ENCODE measurements at regions not wholly inside any gene's neighbourhood (a gene's known extent, or its start where the extent isn't known, plus 50 kb on each side); places are given as distances from the start of the nearest gene placed in this dataset.

DNA sequence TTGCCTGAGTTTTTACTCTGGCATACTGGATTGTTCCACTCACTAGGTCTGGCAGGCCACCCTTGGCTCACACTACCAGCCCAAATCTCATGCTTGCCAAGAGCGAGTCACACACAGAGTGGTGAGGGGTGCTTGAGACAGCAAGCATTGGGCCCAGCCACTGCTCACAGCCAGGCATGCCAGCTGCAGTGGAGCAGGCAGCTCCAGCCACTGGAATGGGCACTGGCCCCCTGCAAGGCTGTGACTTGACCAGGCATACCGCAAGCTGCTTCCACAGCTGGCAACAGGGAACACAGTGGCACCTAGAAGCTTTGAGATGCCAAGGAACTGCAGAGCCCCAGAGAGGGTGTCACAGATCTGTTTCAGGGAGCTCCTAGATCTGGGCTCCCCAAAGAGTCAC, 488.5 kb downstream of the LRFN5 start:
- TF ChIP-seq EZH2 (IDR thresholded peaks at IDR 0.05; ENCODE audit: low read length, unreplicated experiment) (no peak), CTCF (conservative IDR thresholded peaks at IDR 0.05; ENCODE audit: low read depth, low read length) (no peak)

Measured in PC-3 (cell line).